RCC 7860 (cell line): ENCODE measurements at regions not wholly inside any gene's neighbourhood (a gene's known extent, or its start where the extent isn't known, plus 50 kb on each side); places are given as distances from the start of the nearest gene placed in this dataset.

Experiments
- DNase-seq: peaks from one replicate; pipeline ENCODE4 v3.0.0-alpha.2; 2015; ENCODE audit warnings: low spot score
- FAIRE-seq: peaks from 2 replicates; lab custom pipeline; 2012; peaks lifted over from hg19 to GRCh38; lab: Jason Lieb, UNC

DNA sequence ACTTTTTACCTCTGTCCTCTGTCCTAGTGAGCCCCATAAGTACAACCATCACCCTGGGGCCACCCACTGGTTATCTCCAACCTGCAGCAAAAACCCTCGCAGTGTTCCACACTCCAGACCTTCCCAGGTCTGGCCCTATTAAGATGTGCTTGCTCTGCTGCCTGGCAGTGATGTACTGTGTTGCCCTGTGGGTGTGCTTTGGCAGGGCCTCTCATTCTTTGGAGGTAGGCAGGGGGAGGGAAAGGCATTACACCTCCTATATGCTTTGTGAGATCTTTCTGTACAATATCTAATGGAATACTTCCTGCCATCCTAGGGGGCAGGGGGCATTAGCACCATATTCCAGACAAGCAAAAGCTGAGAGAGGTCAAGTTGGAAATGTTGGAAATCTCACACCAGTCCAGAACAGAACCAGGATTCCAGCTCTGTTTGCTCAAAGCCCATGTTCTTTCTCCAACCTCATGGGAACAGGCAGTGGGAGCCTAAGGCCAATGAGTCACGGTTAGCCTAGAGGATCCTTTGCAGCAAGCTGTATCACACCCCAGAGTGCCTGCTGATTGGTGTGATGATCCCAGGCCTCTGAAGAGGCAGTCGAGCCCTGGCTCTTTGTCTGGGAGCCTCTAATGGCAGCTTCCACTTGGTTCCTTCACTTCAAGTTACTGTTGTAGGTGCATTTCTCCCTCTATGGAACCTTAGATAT lies 59.7 kb upstream of the UBL3 start:
- DNase-seq, result no peak
- FAIRE-seq, result no peak

DNA sequence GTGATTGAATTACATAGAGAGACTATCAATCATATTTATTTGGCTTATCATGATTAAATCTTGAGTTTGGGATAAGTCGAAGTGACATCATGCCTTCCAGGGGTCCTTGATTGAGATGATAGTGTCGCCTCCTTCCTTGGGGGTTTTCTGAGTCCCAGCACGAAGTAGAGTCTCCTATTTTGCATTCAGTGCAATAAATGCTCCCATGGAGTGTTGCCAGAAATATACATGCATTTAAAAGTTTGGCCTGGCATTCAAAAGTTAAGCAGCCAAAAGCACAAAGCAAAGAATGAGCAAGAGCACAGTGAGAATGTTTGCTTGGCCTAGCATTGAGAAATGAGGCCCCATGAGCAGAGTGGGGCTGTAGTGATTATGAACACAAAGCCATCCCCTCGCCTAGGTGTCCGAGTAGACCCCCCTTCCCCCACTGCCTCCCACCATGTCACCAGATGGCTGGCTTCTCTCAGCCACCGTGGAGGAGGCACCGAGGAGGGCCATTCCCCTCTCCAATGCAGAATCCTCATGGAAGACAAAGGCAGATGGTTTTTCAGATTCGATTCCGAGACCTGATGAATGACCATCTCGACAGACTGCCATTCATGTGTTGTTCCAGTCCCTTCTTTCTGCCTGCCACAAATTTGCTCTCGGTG lies 58.8 kb upstream of the UBL3 start:
- FAIRE-seq, result no peak

DNA sequence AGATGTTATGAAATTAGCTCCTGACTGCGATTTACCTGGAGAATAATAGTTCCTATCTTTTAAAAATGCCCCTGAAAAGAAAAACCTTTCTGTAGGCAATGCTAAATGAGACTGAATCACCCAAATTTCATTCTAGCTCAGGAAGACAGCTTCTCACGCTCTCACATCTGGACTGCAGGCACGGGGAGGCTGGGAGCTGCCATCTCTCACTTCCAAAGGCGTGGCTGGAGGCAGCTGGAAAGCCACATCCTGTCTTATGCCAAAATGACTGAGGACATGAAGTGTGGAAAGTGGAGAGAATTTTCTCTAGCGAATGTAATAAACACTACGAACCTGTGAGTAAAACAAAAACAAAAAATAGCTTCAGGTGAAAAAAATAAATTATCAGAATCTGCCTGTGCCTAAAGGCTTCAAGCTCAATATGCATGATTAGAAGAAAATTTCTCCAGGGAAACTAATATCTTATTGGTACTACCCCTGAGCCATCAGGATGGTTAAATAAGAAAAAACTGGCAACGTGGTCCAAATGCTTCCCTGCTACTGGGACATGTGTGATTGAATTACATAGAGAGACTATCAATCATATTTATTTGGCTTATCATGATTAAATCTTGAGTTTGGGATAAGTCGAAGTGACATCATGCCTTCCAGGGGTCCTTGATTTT lies 58.1 kb upstream of the UBL3 start:
- FAIRE-seq (no peak), DNase-seq (no peak)

More for the DNA sequence above, 58.8 kb upstream of the UBL3 start:
- DNase-seq, result no peak

DNA sequence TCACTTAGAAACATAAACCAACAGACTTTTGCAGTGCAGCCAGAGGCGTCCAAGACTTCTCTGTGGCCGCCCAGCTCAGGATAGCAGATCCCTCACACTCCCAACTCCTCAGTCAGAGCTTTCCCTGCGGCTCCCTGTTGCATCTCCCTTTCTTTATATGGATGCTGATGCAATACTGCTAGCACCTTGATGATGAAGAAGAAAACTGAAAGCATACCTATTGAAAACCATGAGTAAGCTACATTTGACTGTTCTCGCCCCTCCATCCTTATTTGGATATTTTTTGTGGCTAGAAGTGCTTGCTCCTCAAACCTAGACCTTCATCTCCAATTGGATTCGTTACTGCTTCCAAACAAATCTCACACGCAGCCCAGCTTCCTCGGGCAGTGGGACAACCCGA lies 57.3 kb upstream of the UBL3 start:
- no peak for DNase-seq
- FAIRE-seq, result no peak

DNA sequence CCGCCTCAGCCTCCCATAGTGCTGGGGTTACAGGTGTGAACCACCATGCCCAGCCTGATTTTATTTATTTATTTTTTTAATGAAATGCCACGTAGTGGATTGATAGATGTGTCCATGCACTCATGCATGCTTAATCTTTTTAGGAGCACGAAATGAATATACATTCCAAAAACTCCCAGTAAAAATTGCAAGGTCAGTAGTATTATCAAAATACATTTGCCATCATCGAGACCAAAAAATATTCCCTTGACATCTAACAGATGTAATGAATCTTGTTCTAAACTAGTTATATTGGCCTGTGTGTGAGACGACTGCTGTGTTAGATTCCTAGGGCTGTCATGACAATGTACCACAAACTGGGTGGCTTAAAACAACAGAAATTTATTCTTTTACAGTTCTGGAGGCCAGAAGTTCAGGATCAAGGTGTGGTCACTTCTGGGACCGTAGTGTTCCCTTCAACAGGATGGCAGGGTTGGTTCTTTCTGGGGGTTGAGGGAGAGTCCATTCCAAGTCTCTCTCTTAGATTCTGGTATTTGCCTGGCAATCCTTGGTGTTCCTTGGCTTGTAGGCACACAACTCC lies 56.1 kb upstream of the UBL3 start:
- DNase-seq (no peak), FAIRE-seq (no peak)

DNA sequence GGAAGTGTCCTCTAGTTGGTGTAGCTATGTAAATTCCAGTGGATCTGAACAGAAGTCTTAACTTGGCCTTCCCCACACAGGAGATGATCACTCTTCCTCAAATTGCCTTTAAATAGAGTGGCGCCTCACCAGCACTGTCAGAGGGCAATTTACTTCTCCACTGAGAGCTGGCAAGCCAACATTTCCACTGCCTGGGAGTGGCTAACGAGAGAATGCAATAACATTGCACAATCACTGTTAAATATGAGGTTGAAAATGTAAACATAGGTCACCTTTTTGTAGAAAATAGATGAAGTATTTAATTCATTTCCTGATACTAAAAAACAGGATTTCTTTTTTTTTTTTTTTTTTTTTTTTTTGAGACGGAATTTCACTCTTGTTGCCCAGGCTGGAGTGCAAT lies 55.4 kb upstream of the UBL3 start:
- DNase-seq (no peak), FAIRE-seq (no peak)

DNA sequence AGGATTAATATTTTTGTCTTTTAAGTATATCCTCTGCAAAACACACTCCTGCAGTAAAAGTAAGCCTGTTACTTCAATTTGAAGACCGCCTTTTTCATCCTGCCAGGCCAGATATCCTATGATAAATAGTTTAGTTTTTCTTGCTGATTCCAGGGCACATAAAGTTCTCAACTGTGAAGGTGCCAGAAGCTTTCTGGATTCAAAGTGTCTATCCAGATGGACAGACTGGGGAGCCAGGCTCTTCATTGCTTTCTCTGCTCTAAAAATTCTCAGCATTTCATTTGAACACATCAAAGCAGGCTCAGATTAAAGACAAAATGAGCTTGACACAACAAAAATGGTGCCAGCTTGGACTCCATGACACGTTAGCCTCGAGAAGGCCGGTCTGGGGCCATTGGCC lies 53.6 kb upstream of the UBL3 start:
- FAIRE-seq (no peak), DNase-seq (no peak)

DNA sequence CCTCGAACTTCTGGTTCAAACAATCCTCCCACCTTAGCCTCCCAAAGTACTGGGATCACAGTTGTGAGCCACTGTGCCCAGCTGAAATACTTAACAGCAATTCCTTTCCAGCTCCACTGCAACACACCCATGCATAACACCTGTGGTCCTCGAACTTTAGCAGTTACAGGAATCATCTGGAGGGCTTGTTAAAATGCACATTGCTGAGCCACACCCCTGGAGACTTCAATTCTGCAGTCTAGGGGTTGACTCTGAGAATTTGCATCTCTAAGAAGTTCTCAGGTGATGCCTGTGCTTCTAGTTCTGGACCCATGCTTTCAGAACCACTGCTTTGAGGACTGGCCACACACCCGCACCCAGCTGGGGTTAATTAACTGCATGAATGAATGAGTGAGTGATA lies 53.1 kb upstream of the UBL3 start:
- FAIRE-seq (no peak), DNase-seq (no peak)

DNA sequence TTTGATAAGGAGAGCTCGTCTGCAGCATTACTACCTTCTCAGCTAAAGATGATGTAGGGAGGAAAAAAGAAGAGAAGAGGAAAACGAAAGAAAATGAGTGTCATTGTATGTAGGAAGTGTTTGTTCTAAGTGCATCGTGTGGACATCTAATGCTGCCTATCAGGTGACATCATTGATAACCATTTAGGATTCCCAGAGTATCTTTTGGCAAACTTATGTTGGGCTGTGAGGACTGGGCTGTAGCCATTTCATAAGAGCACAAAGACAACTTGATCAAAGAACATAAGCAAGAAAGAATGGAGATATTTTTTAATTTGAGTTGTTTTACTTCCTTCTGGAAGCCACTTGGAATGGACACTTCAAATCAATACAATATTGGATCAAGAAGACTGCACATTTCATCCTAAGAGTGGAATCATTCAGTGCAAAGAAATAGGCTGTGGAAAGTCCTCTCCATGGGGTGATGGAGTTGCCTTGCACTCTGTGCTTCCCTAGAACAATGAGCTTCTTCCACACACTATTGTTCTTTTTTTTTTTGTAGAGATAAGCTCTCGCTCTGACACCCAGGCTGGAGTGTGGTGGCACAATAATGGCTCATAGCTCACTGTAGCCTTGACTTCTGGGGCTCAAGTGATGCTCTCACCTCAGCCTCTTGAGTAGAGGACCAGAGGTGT lies 52.4 kb upstream of the UBL3 start:
- DNase-seq, result no peak
- FAIRE-seq, result no peak

DNA sequence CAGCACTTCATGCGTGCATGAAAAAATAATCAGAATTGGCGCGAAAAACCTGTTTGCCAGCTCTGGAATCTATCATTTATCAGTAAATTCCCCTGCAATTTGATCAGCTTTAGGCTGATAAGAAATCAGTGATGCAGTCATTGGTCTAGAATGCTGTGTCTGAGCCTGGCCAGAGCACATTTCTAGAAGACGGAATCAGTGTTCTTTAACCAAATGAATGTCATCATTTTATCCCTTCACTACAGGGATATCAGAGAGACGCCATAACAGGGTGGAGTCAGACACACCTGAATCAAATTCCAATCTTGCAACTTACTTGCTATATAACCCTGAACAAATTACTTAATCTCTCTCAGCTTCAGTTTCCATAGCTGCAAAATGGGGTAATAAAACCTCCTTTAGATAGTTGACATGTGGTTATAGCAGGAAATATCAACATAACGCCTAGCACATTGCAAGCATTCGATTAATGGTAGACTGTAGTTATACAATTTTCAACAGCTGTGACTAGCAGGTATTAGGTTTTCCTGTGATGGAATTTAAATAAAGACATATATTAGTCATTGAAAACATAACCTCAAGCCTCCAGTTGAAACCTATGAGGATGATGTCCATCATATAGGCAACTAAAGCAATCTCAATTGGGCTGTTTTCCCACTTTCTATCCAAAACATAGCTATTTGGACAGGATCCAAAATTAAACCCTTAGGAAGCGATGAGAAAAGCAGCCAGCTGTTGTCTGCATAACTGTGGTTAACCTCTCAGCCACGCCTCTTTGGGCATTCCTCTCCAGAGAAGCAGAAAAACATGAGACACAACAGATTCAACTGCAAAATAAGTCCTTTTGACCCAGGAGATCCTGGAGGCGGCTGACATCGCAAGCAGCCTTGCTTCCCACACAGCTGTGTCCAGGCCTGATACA lies 51.6 kb upstream of the UBL3 start:
- peak; percentile 73 for DNase-seq
- peak; percentile 81 for FAIRE-seq
